ENCODE measurements at regions not wholly inside any gene's neighbourhood (a gene's known extent, or its start where the extent isn't known, plus 50 kb on each side); places are given as distances from the start of the nearest gene placed in this dataset.
"Not testable (repeated sequence)": the region's sequence is repeated elsewhere in the genome, so short reads cannot be mapped to it uniquely, and the experiment has no call there.

DNA sequence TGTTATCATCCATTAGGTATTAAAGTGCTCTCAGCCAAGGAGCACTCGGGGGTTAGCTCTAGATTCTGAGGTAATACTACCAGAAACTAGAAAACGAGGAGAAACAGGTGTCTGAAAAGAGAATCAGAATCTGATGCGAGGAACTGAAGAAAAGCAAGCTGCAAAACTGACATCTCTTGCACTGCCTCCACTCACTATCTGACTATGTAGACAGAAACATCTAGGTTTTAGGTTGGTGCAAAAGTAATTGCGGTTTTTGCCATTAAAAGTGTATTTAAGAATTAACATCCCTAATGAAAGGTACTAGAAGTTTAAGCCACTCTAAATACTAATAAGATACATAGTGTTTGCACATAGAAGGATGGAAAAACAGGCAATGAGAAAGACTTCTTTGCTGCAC is 334.4 kb downstream of the GOLGA6L6 start:
- H3K27me3 ChIP-seq (ENCODE audit: control insufficient read depth, insufficient read depth, low read length); DNase-seq (ENCODE audit: low read depth); H3K4me3 ChIP-seq (ENCODE audit: low read depth, low read length); H3K36me3 ChIP-seq (ENCODE audit: control insufficient read depth, insufficient read depth, low read length); CTCF ChIA-PET; POLR2A ChIA-PET: not testable (repeated sequence)

DNA sequence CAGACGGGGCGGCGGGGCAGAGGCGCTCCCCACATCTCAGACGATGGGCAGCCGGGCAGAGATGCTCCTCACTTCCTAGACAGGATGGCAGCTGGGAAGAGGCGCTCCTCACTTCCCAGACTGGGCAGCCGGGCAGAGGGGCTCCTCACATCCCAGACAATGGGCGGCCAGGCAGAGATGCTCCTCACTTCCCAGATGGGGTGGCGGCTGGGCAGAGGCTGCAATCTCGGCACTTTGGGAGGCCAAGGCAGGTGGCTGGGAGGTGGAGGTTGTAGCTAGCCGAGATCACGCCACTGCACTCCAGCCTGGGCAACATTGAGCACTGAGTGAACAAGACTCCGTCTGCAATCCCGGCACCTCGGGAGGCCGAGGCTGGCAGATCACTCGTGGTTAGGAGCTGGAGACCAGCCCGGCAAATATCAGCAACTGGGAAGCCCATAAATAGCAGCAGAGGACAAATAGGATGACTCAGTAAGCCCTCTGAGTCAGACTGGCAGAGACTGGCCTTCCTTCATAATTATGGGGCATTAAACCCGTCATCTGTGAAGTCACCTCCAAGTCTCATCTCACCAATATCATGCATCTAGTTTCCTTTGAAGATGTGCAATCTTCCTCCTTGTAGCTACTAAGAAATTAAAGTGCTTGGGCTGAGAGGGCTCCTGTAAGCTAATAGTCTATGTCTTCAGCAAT is 337.3 kb downstream of the GOLGA6L6 start:
- POLR2A ChIA-PET; DNase-seq (ENCODE audit: low read depth); CTCF ChIA-PET; H3K36me3 ChIP-seq (ENCODE audit: control insufficient read depth, insufficient read depth, low read length); H3K27me3 ChIP-seq (ENCODE audit: control insufficient read depth, insufficient read depth, low read length); H3K4me3 ChIP-seq (ENCODE audit: low read depth, low read length): not testable (repeated sequence)

DNA sequence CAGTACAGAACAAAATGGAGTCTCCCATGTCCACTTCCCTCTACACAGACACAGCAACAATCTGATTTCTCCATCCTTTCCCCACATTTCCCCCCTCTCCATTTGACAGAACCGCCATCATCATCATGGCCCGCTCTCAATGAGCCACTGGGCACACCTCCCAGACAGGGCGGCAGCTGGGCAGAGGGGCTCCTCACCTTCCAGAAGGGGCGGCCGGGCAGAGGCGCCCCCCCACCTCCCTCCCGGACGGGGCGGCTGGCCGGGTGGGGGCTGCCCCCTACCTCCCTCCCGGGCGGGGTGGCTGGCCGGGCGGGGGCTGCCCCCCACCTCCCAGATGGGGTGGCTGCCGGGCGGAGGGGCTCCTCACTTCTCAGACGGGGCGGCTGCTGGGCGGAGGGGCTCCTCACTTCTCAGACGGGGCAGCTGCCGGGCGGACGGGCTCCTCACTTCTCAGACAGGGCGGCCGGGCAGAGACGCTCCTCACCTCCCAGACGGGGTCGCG is 337.9 kb downstream of the GOLGA6L6 start:
- POLR2A ChIA-PET; H3K27me3 ChIP-seq (ENCODE audit: control insufficient read depth, insufficient read depth, low read length); CTCF ChIA-PET; H3K4me3 ChIP-seq (ENCODE audit: low read depth, low read length); DNase-seq (ENCODE audit: low read depth); H3K36me3 ChIP-seq (ENCODE audit: control insufficient read depth, insufficient read depth, low read length): not testable (repeated sequence)

- H3K4me3 ChIP-seq (ENCODE audit: low read depth, low read length); POLR2A ChIA-PET; H3K27me3 ChIP-seq (ENCODE audit: control insufficient read depth, insufficient read depth, low read length); H3K36me3 ChIP-seq (ENCODE audit: control insufficient read depth, insufficient read depth, low read length); DNase-seq (ENCODE audit: low read depth); CTCF ChIA-PET: not testable (repeated sequence)
Measured at GRCh38 chr15:20194591-20195198, 346.9 kb downstream of the GOLGA6L6 start.

DNA sequence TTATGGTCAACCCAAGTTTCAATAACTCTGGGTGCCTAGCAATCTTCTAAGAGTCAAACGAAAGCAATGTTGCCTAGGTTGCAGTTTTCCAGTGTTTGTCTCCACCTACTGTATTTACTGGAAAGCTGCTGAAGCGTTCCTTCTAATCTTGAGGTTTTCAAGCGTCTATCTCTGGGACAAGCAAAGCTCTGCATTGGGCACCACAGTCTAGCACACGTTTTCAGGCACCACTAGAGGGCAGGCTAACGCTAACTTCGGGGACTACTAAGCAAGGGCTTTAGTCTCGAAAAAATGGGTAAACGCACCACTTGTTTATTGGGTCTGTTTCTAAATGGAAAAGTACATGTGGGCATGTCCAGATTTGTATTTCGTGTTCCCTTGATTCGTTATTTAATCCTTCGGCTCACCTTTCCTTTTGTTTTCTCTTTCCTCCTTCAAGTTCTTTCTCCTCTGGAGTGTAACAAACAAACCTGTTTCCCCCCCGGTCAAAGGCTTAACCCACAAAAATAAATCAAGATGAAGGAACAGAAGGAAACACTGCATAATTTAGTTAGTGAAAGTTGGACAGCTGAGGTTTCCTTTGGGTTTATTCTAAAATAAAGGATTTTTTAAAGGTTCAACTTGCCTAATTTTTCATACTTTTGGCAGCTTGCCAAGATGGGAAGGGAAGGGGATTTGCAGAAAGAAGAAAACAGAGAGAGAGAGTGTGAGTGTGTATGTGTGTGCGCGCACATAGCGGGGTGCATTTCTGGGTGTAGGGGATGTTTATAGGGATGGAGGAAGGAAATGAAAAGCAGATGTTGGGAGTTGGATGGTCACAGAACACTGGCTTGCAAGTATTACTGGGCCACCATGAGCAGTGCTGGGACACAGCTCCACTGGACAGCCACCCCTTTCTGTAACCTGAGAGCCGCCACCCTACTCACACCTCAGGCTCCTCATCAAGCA is 348.3 kb downstream of the GOLGA6L6 start:
- POLR2A ChIA-PET; DNase-seq (ENCODE audit: low read depth); H3K27me3 ChIP-seq (ENCODE audit: control insufficient read depth, insufficient read depth, low read length); CTCF ChIA-PET; H3K4me3 ChIP-seq (ENCODE audit: low read depth, low read length); H3K36me3 ChIP-seq (ENCODE audit: control insufficient read depth, insufficient read depth, low read length): not testable (repeated sequence)

DNA sequence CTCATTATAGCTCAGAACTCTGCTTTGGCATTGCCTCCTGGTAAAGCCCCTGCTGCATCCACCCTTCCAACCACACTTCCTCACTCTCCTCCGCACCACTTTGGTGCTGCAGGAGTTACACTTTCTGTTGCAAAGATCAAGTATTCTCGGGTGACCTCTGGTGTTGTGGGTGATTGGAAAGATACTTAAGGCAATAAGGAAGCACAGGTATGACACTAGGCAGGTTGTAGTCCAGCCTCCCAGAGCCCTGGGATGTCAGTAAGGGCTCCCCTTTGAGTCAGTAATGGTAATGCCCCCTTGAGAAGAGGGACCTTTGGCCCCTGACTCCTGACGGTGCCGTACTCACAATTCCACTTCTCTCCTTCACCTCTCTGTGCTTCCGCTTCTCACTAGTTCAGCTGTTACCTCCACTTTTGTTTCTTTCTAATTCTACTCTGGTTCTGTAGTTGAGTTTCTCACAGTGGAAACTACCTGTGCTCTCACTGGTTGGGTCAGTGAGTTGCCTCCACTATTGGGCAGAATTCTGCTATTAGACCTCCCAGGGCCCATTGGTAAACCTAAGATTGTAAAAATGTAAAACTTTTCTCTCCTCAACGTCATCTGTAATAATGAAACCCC is 350.0 kb downstream of the GOLGA6L6 start:
- CTCF ChIA-PET; H3K36me3 ChIP-seq (ENCODE audit: control insufficient read depth, insufficient read depth, low read length); DNase-seq (ENCODE audit: low read depth); POLR2A ChIA-PET; H3K4me3 ChIP-seq (ENCODE audit: low read depth, low read length); H3K27me3 ChIP-seq (ENCODE audit: control insufficient read depth, insufficient read depth, low read length): not testable (repeated sequence)

GRCh38 chr15:20188611-20189010 is 353.0 kb downstream of the GOLGA6L6 start:
- CTCF ChIA-PET; H3K36me3 ChIP-seq (ENCODE audit: control insufficient read depth, insufficient read depth, low read length); H3K27me3 ChIP-seq (ENCODE audit: control insufficient read depth, insufficient read depth, low read length); H3K4me3 ChIP-seq (ENCODE audit: low read depth, low read length); DNase-seq (ENCODE audit: low read depth); POLR2A ChIA-PET: not testable (repeated sequence)

GRCh38 chr15:20187370-20188355 is 353.9 kb downstream of the GOLGA6L6 start:
- H3K4me3 ChIP-seq (ENCODE audit: low read depth, low read length); POLR2A ChIA-PET; DNase-seq (ENCODE audit: low read depth); H3K27me3 ChIP-seq (ENCODE audit: control insufficient read depth, insufficient read depth, low read length); H3K36me3 ChIP-seq (ENCODE audit: control insufficient read depth, insufficient read depth, low read length); CTCF ChIA-PET: not testable (repeated sequence)

DNA sequence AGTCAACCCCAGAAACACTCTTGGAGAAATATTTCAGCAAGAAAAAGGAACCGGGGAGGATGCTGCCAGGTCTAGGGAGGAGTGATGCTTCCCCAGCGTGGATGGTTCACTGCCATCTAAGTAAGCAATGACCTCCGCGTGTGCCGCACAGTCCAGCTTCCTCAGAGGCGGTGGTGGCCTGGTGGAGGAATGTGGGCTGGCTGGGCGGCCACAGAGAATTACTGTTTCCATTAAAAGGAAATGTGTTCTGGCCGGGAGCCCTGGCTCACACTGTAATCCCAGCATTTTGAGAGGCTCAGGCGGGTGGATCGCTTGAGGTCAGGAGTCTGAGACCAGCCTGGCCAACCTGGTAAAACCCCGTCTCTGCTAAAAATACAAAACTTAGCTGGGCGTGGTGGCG is 356.7 kb downstream of the GOLGA6L6 start:
- H3K36me3 ChIP-seq (ENCODE audit: control insufficient read depth, insufficient read depth, low read length); H3K4me3 ChIP-seq (ENCODE audit: low read depth, low read length); H3K27me3 ChIP-seq (ENCODE audit: control insufficient read depth, insufficient read depth, low read length); POLR2A ChIA-PET; DNase-seq (ENCODE audit: low read depth); CTCF ChIA-PET: not testable (repeated sequence)

DNA sequence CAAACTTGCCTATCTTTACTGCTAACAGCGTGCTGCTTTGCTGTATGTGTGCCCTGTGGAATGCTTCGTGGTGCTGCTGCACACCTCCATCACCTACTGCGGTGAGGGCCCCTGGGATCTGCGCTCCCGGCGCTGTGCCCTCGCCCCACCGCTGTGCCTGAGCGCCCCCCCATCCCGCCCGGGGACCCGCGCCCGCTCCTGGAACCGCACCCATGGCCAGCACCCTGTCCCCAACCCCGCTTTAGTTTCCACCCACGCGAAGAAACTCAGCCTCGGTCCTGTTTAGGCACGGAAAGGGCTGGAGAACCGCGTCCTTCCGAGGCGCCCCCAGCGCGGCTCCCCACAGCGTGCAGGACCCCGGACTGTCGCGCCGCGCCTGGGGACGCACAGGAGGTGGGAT is 373.4 kb downstream of the GOLGA6L6 start:
- DNase-seq (ENCODE audit: low read depth); POLR2A ChIA-PET; H3K27me3 ChIP-seq (ENCODE audit: control insufficient read depth, insufficient read depth, low read length); H3K4me3 ChIP-seq (ENCODE audit: low read depth, low read length); CTCF ChIA-PET; H3K36me3 ChIP-seq (ENCODE audit: control insufficient read depth, insufficient read depth, low read length): not testable (repeated sequence)

DNA sequence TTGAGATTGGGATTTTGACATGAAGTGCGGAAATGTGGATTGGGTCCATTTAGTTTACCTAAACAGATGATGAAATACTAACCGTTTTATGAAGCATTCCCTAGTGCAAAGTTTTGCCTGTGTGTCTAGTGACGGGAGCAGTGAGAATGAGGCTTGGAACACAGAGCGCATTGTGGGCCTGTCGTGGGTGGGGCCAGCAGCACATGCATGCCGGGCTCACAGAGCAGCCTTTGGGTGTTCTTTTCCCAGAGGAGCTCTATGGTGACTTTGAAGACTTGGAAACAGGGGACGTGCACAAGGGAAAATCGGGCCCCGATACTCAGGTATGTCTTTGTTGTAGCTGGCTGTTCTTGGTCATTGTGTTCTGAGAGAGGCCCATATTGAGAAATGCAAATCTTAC is 388.1 kb downstream of the GOLGA6L6 start:
- CTCF ChIA-PET; POLR2A ChIA-PET; DNase-seq (ENCODE audit: low read depth): not testable (repeated sequence)

DNA sequence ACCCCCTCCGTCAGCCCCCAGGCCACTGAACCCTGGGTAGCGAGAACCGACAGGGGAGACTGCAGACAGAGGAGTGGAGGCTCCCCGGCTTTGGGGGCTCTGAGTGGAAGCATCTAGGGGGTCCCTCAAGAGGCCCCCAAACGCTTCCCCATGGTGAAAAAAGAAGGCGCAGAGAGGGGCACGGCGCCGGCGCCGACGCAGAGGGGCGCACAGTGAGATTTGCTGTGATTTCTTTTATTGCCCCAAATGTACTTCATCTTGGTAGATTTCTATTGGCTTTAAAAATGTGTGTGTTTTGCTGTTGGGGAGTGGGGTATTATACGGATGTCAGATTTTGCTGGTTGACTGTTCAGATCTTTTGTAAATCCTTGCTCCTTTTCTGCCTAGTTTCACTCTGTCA is 392.9 kb downstream of the GOLGA6L6 start:
- H3K36me3 ChIP-seq (ENCODE audit: control insufficient read depth, insufficient read depth, low read length); H3K4me3 ChIP-seq (ENCODE audit: low read depth, low read length); CTCF ChIA-PET; H3K27me3 ChIP-seq (ENCODE audit: control insufficient read depth, insufficient read depth, low read length); DNase-seq (ENCODE audit: low read depth); POLR2A ChIA-PET: not testable (repeated sequence)

More for the DNA sequence above, 388.1 kb downstream of the GOLGA6L6 start:
- H3K36me3 ChIP-seq (ENCODE audit: control insufficient read depth, insufficient read depth, low read length); H3K4me3 ChIP-seq (ENCODE audit: low read depth, low read length); H3K27me3 ChIP-seq (ENCODE audit: control insufficient read depth, insufficient read depth, low read length): not testable (repeated sequence)

All from BJ (cell line).